ENCODE measurements at regions not wholly inside any gene's neighbourhood (a gene's known extent, or its start where the extent isn't known, plus 50 kb on each side); places are given as distances from the start of the nearest gene placed in this dataset.

- H3K9me3 ChIP-seq (ENCODE audit: severe bottlenecking), result no peaks in the 10 kb centered on the region
- TF ChIP-seq CTCF (IDR thresholded peaks at IDR 0.05; ENCODE audit: low read depth, low read length), result no peak
- no peak for DNase-seq
- H3K27me3 ChIP-seq (ENCODE audit: insufficient read depth, low read depth, severe bottlenecking), result no peaks in the 10 kb centered on the region
- no peak overlapping the region for H3K4me3 ChIP-seq (ENCODE audit: low read depth, low read length)
- H3K27ac ChIP-seq, result no peak overlapping the region
- H3K36me3 ChIP-seq, result no peaks in the 10 kb centered on the region
These were observed 69.8 kb upstream of the PGR start for GRCh38 chr11:101199416-101199815.

GRCh38 chr11:101195294-101195693 is 65.7 kb upstream of the PGR start:
- Histone ChIP-seq H3K27me3 (ENCODE audit: insufficient read depth, low read depth, severe bottlenecking) (no peaks in the 10 kb centered on the region), H3K4me3 (ENCODE audit: low read depth, low read length) (no peak overlapping the region), H3K36me3 (no peaks in the 10 kb centered on the region), H3K9me3 (ENCODE audit: severe bottlenecking) (no peaks in the 10 kb centered on the region), H3K27ac (no peak overlapping the region)
- no peak for TF ChIP-seq CTCF (IDR thresholded peaks at IDR 0.05; ENCODE audit: low read depth, low read length)
- no peak for DNase-seq

- Histone ChIP-seq H3K36me3 (no peaks in the 10 kb centered on the region), H3K27ac (no peak overlapping the region), H3K4me3 (ENCODE audit: low read depth, low read length) (no peak overlapping the region), H3K9me3 (ENCODE audit: severe bottlenecking) (no peaks in the 10 kb centered on the region), H3K27me3 (ENCODE audit: insufficient read depth, low read depth, severe bottlenecking) (no peaks in the 10 kb centered on the region)
- TF ChIP-seq CTCF (IDR thresholded peaks at IDR 0.05; ENCODE audit: low read depth, low read length), result no peak
- no peak for DNase-seq
These were observed 59.2 kb upstream of the PGR start for GRCh38 chr11:101188801-101189200.

- Histone ChIP-seq H3K27me3 (ENCODE audit: insufficient read depth, low read depth, severe bottlenecking) (no peaks in the 10 kb centered on the region), H3K9me3 (ENCODE audit: severe bottlenecking) (no peaks in the 10 kb centered on the region), H3K36me3 (no peaks in the 10 kb centered on the region), H3K4me3 (ENCODE audit: low read depth, low read length) (no peak overlapping the region), H3K27ac (no peak overlapping the region)
- no peak for DNase-seq
- no peak for TF ChIP-seq CTCF (IDR thresholded peaks at IDR 0.05; ENCODE audit: low read depth, low read length)
These were observed 58.6 kb upstream of the PGR start for GRCh38 chr11:101188173-101188572.

- no peak for TF ChIP-seq CTCF (IDR thresholded peaks at IDR 0.05; ENCODE audit: low read depth, low read length)
These were observed 58.1 kb upstream of the PGR start for GRCh38 chr11:101187748-101188147.

GRCh38 chr11:101185985-101186384 is 56.4 kb upstream of the PGR start:
- no peak for TF ChIP-seq CTCF (IDR thresholded peaks at IDR 0.05; ENCODE audit: low read depth, low read length)
- no peak for DNase-seq
- no peak overlapping the region for H3K27ac ChIP-seq
- H3K36me3 ChIP-seq, result no peaks in the 10 kb centered on the region
- no peak overlapping the region for H3K4me3 ChIP-seq (ENCODE audit: low read depth, low read length)
- no peaks in the 10 kb centered on the region for H3K27me3 ChIP-seq (ENCODE audit: insufficient read depth, low read depth, severe bottlenecking)
- H3K9me3 ChIP-seq (ENCODE audit: severe bottlenecking), result no peaks in the 10 kb centered on the region

More at GRCh38 chr11:101187748-101188147, 58.1 kb upstream of the PGR start:
- no peak for DNase-seq
- Histone ChIP-seq H3K27me3 (ENCODE audit: insufficient read depth, low read depth, severe bottlenecking) (no peaks in the 10 kb centered on the region), H3K27ac (no peak overlapping the region), H3K9me3 (ENCODE audit: severe bottlenecking) (no peaks in the 10 kb centered on the region), H3K4me3 (ENCODE audit: low read depth, low read length) (no peak overlapping the region), H3K36me3 (no peaks in the 10 kb centered on the region)

Data from WERI-Rb-1 (cell line).